Mesothelial cell of epicardium (in vitro differentiated cells): ENCODE measurements at regions not wholly inside any gene's neighbourhood (a gene's known extent, or its start where the extent isn't known, plus 50 kb on each side); places are given as distances from the start of the nearest gene placed in this dataset.
"Not testable (repeated sequence)": the region's sequence is repeated elsewhere in the genome, so short reads cannot be mapped to it uniquely, and the experiment has no call there.

ENCODE experiments used
- DNase-seq, 2 experiments: peaks; one replicate each; pipeline ENCODE4 v3.0.0; 2021; ENCODE audit warnings: low spot score in 2 of 2; ENCODE audit not compliant: unreplicated experiment in 2 of 2
- H3K27ac Mint-ChIP-seq: 2 replicates; pipeline ENCODE4 v1.8.0; 2021; ENCODE audit warnings: mixed read lengths
- H3K27me3 Mint-ChIP-seq: 2 replicates; pipeline ENCODE4 v1.8.0; 2021; ENCODE audit warnings: low read depth, mixed read lengths
- H3K36me3 Mint-ChIP-seq: 2 replicates; pipeline ENCODE4 v1.8.0; 2021; ENCODE audit warnings: mixed read lengths
- H3K4me1 Mint-ChIP-seq: 2 replicates; pipeline ENCODE4 v1.8.0; 2021; ENCODE audit warnings: mixed read lengths
- H3K4me3 Mint-ChIP-seq: 2 replicates; pipeline ENCODE4 v1.8.0; 2021; ENCODE audit warnings: mild to moderate bottlenecking, moderate library complexity, mixed read lengths
- H3K9me3 Mint-ChIP-seq: 2 replicates; pipeline ENCODE4 v1.8.0; 2021; ENCODE audit warnings: mixed read lengths
- TF ChIP-seq, protein P1 (sequence below): fragments of 200-600 bp; sonication (generic); IDR thresholded peaks from one replicate; pipeline ENCODE4 v1.5.0; 2021; ENCODE audit warnings: antibody characterized with exemption; ENCODE audit not compliant: unreplicated experiment

DNA sequence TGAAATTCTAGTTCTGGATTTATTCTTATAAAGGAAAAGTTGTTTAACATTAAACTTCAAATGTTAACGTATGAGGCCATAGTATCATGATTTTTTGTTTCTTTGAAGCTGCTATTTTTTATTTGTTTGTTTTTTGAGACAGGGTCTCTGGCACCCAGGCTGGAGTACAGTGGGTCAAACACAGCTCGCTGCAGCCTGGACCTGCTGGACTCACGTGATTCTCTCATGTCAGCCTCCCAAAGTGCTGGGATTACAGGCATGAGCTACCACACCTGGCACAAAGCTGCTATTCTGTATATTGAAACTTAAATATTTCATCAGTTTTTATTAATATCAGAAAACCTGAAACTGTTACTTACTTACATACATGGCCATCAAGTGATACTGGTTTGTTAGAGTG lies 89.5 kb upstream of the RPRM start:
- H3K9me3 Mint-ChIP-seq, result peaks cover 11% of the 10 kb centered on the region
- DNase-seq, result no peak

DNA sequence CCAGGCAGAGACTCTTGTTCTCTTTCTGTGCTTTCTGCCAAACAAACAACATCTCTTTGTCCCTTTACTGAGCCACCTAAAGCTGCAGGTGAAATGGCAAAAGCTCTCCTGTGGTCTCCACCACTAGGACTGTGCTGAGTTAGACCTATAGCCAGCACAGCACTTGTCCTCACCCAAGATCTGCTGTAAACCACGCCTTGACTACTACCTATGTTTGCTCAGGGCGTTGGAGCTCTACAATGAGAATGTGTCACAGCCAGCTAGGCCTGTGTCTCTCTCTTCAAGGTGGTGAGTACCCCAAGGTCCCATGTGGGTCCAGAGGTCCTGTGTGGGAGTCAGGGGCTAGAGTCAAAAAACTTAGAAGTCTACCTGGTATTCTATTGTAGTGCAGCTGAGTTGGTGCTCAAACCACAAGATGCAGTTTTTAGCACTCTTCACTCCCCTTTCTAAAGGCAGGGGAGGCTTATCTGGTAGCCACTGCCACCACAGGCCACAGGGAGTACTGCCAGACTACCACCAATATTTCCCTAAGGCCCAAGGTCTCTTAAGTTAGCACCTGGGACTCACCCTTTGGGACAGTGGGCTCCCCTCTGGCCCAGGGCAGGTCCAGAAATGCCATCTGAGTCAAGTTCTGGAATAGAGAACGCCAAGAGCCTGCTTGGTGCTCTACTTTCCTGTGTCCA lies 96.8 kb upstream of the RPRM start:
- no peak overlapping the region for H3K4me3 Mint-ChIP-seq
- peaks cover 2% of the 10 kb centered on the region for H3K36me3 Mint-ChIP-seq
- no peaks in the 10 kb centered on the region for H3K4me1 Mint-ChIP-seq
- peaks cover 29% of the 10 kb centered on the region for H3K9me3 Mint-ChIP-seq
- no peak for DNase-seq
- TF ChIP-seq, protein P1, sequence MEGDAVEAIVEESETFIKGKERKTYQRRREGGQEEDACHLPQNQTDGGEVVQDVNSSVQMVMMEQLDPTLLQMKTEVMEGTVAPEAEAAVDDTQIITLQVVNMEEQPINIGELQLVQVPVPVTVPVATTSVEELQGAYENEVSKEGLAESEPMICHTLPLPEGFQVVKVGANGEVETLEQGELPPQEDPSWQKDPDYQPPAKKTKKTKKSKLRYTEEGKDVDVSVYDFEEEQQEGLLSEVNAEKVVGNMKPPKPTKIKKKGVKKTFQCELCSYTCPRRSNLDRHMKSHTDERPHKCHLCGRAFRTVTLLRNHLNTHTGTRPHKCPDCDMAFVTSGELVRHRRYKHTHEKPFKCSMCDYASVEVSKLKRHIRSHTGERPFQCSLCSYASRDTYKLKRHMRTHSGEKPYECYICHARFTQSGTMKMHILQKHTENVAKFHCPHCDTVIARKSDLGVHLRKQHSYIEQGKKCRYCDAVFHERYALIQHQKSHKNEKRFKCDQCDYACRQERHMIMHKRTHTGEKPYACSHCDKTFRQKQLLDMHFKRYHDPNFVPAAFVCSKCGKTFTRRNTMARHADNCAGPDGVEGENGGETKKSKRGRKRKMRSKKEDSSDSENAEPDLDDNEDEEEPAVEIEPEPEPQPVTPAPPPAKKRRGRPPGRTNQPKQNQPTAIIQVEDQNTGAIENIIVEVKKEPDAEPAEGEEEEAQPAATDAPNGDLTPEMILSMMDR, result no peak
- no peak overlapping the region for H3K27ac Mint-ChIP-seq
- no peaks in the 10 kb centered on the region for H3K27me3 Mint-ChIP-seq

More for the DNA sequence above, 89.5 kb upstream of the RPRM start:
- H3K4me3 Mint-ChIP-seq, result no peak overlapping the region
- no peak overlapping the region for H3K27ac Mint-ChIP-seq
- H3K27me3 Mint-ChIP-seq, result no peaks in the 10 kb centered on the region
- H3K36me3 Mint-ChIP-seq, result peaks cover 1% of the 10 kb centered on the region
- TF ChIP-seq, protein P1, result no peak
- H3K4me1 Mint-ChIP-seq, result no peaks in the 10 kb centered on the region

GRCh38 chr2:153584244-153584643 lies 105.7 kb upstream of the RPRM start:
- no peaks in the 10 kb centered on the region for H3K27me3 Mint-ChIP-seq
- H3K9me3 Mint-ChIP-seq, result peaks cover 31% of the 10 kb centered on the region

DNA sequence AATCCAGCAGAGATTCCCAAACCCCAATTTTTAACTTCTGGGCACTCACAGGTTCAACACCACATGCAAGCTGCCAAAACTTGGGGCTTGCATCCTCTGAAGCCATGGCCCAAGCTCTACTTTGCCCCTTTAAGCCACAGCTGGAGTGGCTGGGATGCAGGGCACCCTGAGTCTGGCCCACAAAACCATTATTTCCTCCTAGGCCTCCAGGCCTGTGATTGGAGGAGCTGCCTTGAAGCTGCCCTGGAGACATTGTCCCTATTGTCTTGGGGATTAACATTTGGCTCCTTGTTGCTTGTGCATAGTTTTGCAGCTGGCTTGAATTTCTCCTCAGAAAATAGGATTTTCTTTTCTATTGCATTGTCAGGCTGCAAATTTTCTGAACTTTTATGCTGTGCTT lies 109.8 kb upstream of the RPRM start:
- DNase-seq, result no peak
- Mint-ChIP-seq H3K27me3 (no peaks in the 10 kb centered on the region), H3K4me1 (no peaks in the 10 kb centered on the region), H3K4me3 (no peak overlapping the region), H3K36me3 (peaks cover 15% of the 10 kb centered on the region), H3K27ac (no peak overlapping the region), H3K9me3 (peaks cover 62% of the 10 kb centered on the region)
- TF ChIP-seq, protein P1, result no peak

More at GRCh38 chr2:153584244-153584643, 105.7 kb upstream of the RPRM start:
- no peak for DNase-seq
- H3K4me3 Mint-ChIP-seq, result no peak overlapping the region
- H3K27ac Mint-ChIP-seq, result no peak overlapping the region
- H3K4me1 Mint-ChIP-seq, result no peaks in the 10 kb centered on the region
- TF ChIP-seq, protein P1, result no peak
- peaks cover 11% of the 10 kb centered on the region for H3K36me3 Mint-ChIP-seq

- Mint-ChIP-seq H3K27ac (no peak overlapping the region), H3K27me3 (no peaks in the 10 kb centered on the region), H3K36me3 (peaks cover 15% of the 10 kb centered on the region), H3K9me3 (peaks cover 65% of the 10 kb centered on the region), H3K4me1 (no peaks in the 10 kb centered on the region), H3K4me3 (no peak overlapping the region)
- no peak for DNase-seq
- TF ChIP-seq, protein P1, result no peak
These were observed 111.0 kb upstream of the RPRM start for GRCh38 chr2:153589586-153589985.

DNA sequence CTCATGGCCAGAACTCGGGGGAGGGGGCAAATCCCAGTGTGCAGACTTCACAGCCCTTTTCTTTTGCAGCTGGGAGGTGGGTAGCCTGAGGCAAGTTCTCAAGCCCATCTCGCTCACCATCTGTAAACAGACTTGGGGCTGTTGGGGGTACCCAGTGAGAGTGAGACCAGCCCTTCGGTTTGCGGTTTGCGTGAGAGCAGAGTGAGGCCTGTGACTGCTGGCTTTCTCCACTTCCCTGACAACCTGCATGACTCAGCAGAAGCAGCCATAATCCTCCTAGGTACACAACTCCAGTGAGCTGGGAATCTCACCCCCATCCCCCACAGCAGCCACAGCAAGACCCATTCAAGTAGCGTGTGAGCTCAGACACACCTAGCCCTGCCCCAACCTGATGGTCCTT lies 114.5 kb upstream of the RPRM start:
- H3K4me3 Mint-ChIP-seq, H3K27me3 Mint-ChIP-seq, H3K27ac Mint-ChIP-seq, H3K4me1 Mint-ChIP-seq, DNase-seq, H3K36me3 Mint-ChIP-seq: not testable (repeated sequence)
- peaks cover 39% of the 10 kb centered on the region for H3K9me3 Mint-ChIP-seq
